H1 (cell line): ENCODE measurements at regions not wholly inside any gene's neighbourhood (a gene's known extent, or its start where the extent isn't known, plus 50 kb on each side); places are given as distances from the start of the nearest gene placed in this dataset.

ENCODE experiments used
- CTBP2 ChIP-seq: IDR thresholded peaks from 2 replicates; pipeline ENCODE4 v1.7.0; 2011; ENCODE audit warnings: borderline replicate concordance, mild to moderate bottlenecking, moderate library complexity, mixed read lengths, low read length; ENCODE audit not compliant: insufficient read depth, insufficient read length
- FOSL1 ChIP-seq: IDR thresholded peaks from 2 replicates; pipeline ENCODE4 v1.6.1; 2011; ENCODE audit warnings: mild to moderate bottlenecking, low read depth, low read length, moderate library complexity; ENCODE audit not compliant: insufficient read depth
- KDM1A ChIP-seq: fragments of 200-600, 300-600 bp; sonication (generic); IDR thresholded peaks from 2 replicates; pipeline ENCODE4 v1.7.1; 2016; ENCODE audit warnings: mild to moderate bottlenecking, low read length, borderline replicate concordance
- NANOG ChIP-seq: IDR thresholded peaks from 2 replicates; pipeline ENCODE4 v1.6.1; 2011; ENCODE audit warnings: low read length, low read depth, mild to moderate bottlenecking, inconsistent platforms; ENCODE audit not compliant: insufficient read depth, poor library complexity, severe bottlenecking
- SAP30 ChIP-seq: fragments of 300-600 bp; sonication (generic); IDR thresholded peaks from 2 replicates; pipeline ENCODE4 v1.7.1; 2012; ENCODE audit warnings: low read length, moderate library complexity, mild to moderate bottlenecking, inconsistent platforms; ENCODE audit not compliant: insufficient read depth, insufficient replicate concordance
- SRF ChIP-seq: IDR thresholded peaks from 2 replicates; pipeline ENCODE4 v1.6.1; 2011; ENCODE audit warnings: mild to moderate bottlenecking, low read depth, low read length, moderate library complexity
- TF ChIP-seq, protein P1 (sequence below): IDR thresholded peaks from 2 replicates; pipeline ENCODE4 v1.6.1; 2012; ENCODE audit warnings: low read length, inconsistent platforms

DNA sequence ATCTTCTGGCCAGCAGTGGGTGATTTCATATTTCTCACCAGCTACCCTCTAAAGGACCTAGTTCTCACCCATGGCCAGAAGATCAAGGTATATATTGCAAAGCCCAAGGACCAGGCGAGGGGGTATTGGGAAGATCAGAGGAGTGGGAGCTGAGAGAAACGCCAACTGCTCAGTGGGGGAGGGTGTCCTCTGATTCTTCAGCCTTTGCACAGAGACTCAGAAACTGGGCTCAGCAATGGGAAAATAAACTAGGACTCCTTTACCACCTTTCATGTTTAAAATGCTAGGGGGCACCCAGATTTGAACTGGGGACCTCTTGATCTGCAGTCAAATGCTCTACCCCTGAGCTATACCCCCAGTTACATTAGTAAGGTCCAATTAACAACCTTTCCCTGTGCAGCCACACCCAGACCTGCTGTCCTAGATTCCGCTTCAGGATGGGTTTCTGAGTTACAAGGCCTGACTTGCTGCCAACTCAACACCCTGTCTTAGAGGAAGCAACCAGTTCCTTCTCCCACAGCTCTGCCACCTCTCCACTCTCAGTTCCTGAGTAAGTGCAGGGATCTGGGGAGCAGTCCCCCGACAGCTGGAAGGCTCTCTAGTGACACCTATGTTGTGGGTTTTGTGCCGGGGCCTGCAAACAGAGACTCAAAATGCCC lies 93.5 kb downstream of the ZNF783 start (continued):
- TF ChIP-seq, protein P1, sequence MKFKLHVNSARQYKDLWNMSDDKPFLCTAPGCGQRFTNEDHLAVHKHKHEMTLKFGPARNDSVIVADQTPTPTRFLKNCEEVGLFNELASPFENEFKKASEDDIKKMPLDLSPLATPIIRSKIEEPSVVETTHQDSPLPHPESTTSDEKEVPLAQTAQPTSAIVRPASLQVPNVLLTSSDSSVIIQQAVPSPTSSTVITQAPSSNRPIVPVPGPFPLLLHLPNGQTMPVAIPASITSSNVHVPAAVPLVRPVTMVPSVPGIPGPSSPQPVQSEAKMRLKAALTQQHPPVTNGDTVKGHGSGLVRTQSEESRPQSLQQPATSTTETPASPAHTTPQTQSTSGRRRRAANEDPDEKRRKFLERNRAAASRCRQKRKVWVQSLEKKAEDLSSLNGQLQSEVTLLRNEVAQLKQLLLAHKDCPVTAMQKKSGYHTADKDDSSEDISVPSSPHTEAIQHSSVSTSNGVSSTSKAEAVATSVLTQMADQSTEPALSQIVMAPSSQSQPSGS: no peak
- TF ChIP-seq KDM1A (0 out of 2 replicates have a peak, but pooled peaks have one; percentile 42), SRF (no peak), NANOG (no peak), FOSL1 (no peak), SAP30 (no peak), CTBP2 (peak; percentile 57)
